Osteocyte (in vitro differentiated cells): ENCODE measurements at regions not wholly inside any gene's neighbourhood (a gene's known extent, or its start where the extent isn't known, plus 50 kb on each side); places are given as distances from the start of the nearest gene placed in this dataset.

ENCODE experiments used
- DNase-seq: peaks from one replicate; pipeline ENCODE4 v3.0.0; 2021; ENCODE audit warnings: mixed read lengths; ENCODE audit not compliant: unreplicated experiment; ENCODE audit errors: extremely low spot score
- H3K27ac Mint-ChIP-seq: one replicate; pipeline ENCODE4 v1.8.0; 2021; ENCODE audit warnings: mild to moderate bottlenecking, mixed read lengths; ENCODE audit not compliant: unreplicated experiment
- H3K27me3 Mint-ChIP-seq: one replicate; pipeline ENCODE4 v1.8.0; 2021; ENCODE audit warnings: mixed read lengths; ENCODE audit not compliant: unreplicated experiment
- H3K36me3 Mint-ChIP-seq: one replicate; pipeline ENCODE4 v1.8.0; 2021; ENCODE audit warnings: mixed read lengths; ENCODE audit not compliant: unreplicated experiment
- H3K4me1 Mint-ChIP-seq: one replicate; pipeline ENCODE4 v1.8.0; 2021; ENCODE audit warnings: mixed read lengths; ENCODE audit not compliant: unreplicated experiment
- H3K4me3 Mint-ChIP-seq: one replicate; pipeline ENCODE4 v1.8.0; 2021; ENCODE audit warnings: mild to moderate bottlenecking, moderate library complexity, mixed read lengths; ENCODE audit not compliant: unreplicated experiment
- H3K9me3 Mint-ChIP-seq: one replicate; pipeline ENCODE4 v1.8.0; 2021; ENCODE audit warnings: mixed read lengths; ENCODE audit not compliant: unreplicated experiment
- CTCF ChIP-seq: fragments of 200-600 bp; sonication (generic); IDR thresholded peaks from 2 replicates; pipeline ENCODE4 v1.5.0; 2021; ENCODE audit warnings: antibody characterized with exemption, mild to moderate bottlenecking, moderate library complexity

- no peak for TF ChIP-seq CTCF
- no peaks in the 10 kb centered on the region for H3K9me3 Mint-ChIP-seq
- H3K36me3 Mint-ChIP-seq: no peaks in the 10 kb centered on the region
- no peak for DNase-seq
- H3K27ac Mint-ChIP-seq: no peak overlapping the region
- no peaks in the 10 kb centered on the region for H3K4me1 Mint-ChIP-seq
- peaks cover 50% of the 10 kb centered on the region for H3K27me3 Mint-ChIP-seq
- H3K4me3 Mint-ChIP-seq: no peak overlapping the region
Measured at GRCh38 chr11:13105237-13105844, 96.2 kb downstream of the RASSF10 start.

- TF ChIP-seq CTCF: no peak
- Mint-ChIP-seq H3K27me3 (peaks cover 44% of the 10 kb centered on the region), H3K4me3 (no peak overlapping the region), H3K27ac (no peak overlapping the region), H3K9me3 (no peaks in the 10 kb centered on the region), H3K36me3 (no peaks in the 10 kb centered on the region), H3K4me1 (no peaks in the 10 kb centered on the region)
- DNase-seq: no peak
Measured at GRCh38 chr11:13107544-13108044, 98.5 kb downstream of the RASSF10 start.

DNA sequence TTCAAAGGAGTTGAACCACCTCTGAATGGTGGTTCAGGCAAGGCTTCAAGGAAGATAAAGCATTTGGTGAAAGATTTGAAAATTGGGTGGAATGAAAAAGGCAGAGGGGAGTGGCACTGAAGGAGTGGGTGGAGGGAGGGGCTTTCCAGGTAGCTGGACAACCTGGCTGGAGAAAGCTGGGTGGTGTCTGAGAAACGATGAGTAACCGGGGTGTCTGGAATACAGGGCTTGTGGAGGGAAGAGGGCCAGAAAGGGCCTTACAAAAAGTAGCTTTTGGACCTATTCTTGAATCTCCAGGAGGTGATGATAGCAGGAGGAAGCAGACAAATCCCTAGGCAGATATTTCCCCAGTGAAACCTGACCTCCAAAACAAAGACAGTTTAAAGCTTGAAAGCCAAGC is 99.3 kb downstream of the RASSF10 start:
- no peak overlapping the region for H3K4me3 Mint-ChIP-seq
- no peaks in the 10 kb centered on the region for H3K4me1 Mint-ChIP-seq
- no peak overlapping the region for H3K27ac Mint-ChIP-seq
- H3K9me3 Mint-ChIP-seq: no peaks in the 10 kb centered on the region
- no peaks in the 10 kb centered on the region for H3K36me3 Mint-ChIP-seq
- no peak for DNase-seq
- peaks cover 36% of the 10 kb centered on the region for H3K27me3 Mint-ChIP-seq
- no peak for TF ChIP-seq CTCF

DNA sequence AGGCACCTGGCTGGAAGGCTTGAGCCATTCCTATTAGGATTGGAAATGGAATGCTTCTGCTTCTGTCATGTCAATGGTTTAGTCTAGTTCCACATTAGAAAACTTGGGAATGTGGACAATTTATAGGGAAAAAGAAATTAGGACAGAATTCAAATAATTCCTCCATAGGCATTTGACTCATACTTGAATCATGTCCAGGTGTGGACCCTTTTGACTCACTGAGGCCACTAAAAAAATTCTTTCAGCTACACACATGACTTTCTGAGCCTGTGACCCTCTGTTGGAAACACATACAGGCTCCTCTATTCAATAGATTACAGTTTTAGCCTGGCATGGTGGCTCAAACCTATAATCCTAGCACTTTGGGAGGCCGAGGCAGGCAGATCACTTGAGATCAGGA is 100.5 kb downstream of the RASSF10 start:
- TF ChIP-seq CTCF: no peak
- no peaks in the 10 kb centered on the region for H3K4me1 Mint-ChIP-seq
- DNase-seq: no peak
- peaks cover 24% of the 10 kb centered on the region for H3K27me3 Mint-ChIP-seq
- H3K27ac Mint-ChIP-seq: no peak overlapping the region
- no peaks in the 10 kb centered on the region for H3K9me3 Mint-ChIP-seq
- no peaks in the 10 kb centered on the region for H3K36me3 Mint-ChIP-seq
- H3K4me3 Mint-ChIP-seq: no peak overlapping the region

DNA sequence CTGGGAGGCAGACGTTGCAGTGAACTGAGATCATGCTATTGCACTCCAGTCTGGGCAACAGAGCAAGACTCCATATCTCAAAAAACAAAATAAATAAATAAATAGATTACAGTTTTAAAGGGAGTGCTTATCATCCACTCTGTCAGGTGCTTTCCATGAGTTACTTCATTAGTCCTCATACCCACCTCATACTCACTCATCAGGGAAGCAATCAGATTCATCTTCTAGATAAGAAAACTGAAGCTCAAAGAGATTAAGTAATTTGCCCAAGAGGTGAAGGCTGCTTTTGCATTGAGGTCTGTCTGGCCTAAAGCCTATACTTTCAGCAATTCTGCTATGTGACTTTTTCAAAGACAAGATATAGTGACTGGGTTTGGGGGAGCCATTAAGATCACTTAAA is 101.0 kb downstream of the RASSF10 start:
- H3K9me3 Mint-ChIP-seq: no peaks in the 10 kb centered on the region
- no peaks in the 10 kb centered on the region for H3K36me3 Mint-ChIP-seq
- TF ChIP-seq CTCF: no peak
- H3K4me3 Mint-ChIP-seq: no peak overlapping the region
- H3K27ac Mint-ChIP-seq: no peak overlapping the region
- H3K4me1 Mint-ChIP-seq: no peaks in the 10 kb centered on the region
- DNase-seq: no peak
- peaks cover 20% of the 10 kb centered on the region for H3K27me3 Mint-ChIP-seq
